ENCODE measurements at regions not wholly inside any gene's neighbourhood (a gene's known extent, or its start where the extent isn't known, plus 50 kb on each side); places are given as distances from the start of the nearest gene placed in this dataset.

DNA sequence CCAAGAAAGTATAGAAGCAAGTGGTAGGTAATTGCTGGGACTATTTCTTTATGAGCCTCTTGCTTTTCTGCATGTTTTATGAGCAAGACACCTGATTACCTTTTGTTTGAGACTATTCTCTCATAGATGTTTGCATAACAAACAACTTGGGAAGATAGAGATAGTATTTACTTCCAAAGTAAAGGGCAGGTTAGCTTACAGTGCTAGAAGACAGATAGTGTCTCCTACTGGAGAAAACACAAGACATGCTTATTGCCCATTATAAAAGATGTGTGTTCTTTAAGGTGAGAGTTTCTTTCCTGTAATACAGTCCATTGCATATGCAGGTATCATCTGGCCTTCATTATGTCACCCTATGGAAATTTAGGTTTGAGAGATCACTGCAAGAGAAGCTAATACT lies 174.2 kb upstream of the FUT9 start:
- TF ChIP-seq, protein P1, sequence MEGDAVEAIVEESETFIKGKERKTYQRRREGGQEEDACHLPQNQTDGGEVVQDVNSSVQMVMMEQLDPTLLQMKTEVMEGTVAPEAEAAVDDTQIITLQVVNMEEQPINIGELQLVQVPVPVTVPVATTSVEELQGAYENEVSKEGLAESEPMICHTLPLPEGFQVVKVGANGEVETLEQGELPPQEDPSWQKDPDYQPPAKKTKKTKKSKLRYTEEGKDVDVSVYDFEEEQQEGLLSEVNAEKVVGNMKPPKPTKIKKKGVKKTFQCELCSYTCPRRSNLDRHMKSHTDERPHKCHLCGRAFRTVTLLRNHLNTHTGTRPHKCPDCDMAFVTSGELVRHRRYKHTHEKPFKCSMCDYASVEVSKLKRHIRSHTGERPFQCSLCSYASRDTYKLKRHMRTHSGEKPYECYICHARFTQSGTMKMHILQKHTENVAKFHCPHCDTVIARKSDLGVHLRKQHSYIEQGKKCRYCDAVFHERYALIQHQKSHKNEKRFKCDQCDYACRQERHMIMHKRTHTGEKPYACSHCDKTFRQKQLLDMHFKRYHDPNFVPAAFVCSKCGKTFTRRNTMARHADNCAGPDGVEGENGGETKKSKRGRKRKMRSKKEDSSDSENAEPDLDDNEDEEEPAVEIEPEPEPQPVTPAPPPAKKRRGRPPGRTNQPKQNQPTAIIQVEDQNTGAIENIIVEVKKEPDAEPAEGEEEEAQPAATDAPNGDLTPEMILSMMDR (IDR thresholded peaks at IDR 0.05): no peak
- TF ChIP-seq POLR2A (IDR thresholded peaks at IDR 0.05): no peak
